Gastrocnemius medialis (tissue), 4 donors: ENCODE measurements at regions not wholly inside any gene's neighbourhood (a gene's known extent, or its start where the extent isn't known, plus 50 kb on each side); places are given as distances from the start of the nearest gene placed in this dataset.

Experiments used
- CTCF ChIP-seq, 5 experiments: fragments of 450-650 bp in 3 of 5; fragments of 200-600 bp in 2 of 5; sonication (generic) in 2 of 5; IDR thresholded peaks in 4 of 5; conservative IDR thresholded peaks in 1 of 5; 1 replicate in 4 of 5; 2 replicates in 1 of 5; pipeline ENCODE4 v1.5.1; 2016 to 2019; ENCODE audit warnings: antibody characterized with exemption in 5 of 5, mild to moderate bottlenecking in 3 of 5, moderate library complexity in 3 of 5
- POLR2A ChIP-seq, 2 donors: fragments of 450-650 bp; IDR thresholded peaks; one replicate each; pipeline ENCODE4 v1.6.1; 2017; ENCODE audit warnings: antibody characterized with exemption in 2 of 2, mild to moderate bottlenecking in 2 of 2, moderate library complexity in 2 of 2

DNA sequence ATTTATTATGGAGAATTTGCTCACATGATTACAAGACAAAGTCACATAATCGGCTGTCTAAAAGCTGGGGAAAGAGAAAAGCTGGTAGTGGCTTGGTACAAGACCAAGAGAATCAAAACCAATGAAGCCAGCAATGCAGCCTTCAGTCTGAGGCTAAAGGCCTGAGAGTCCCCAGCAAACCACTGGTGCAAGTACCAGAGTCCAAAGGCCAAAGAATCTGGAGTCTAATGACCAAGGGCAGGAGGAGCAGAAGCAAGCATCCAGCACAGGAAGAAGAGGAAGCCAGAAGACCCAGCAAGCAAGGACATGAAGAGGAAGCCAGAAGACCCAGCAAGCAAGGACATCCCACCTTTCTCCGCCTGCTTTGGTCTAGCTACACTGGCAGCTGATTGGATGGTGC, 250.6 kb upstream of the SALL1 start:
- TF ChIP-seq POLR2A (IDR thresholded peaks at IDR 0.05) (no peak), CTCF (IDR thresholded peaks at IDR 0.05 in 4 of 5, conservative IDR thresholded peaks at IDR 0.05 in 1 of 5) (no peak)
